GM19468 (cell line): ENCODE measurements at regions not wholly inside any gene's neighbourhood (a gene's known extent, or its start where the extent isn't known, plus 50 kb on each side); places are given as distances from the start of the nearest gene placed in this dataset.

Source experiments
- ATAC-seq: cut with Tn5 transposase; IDR thresholded peaks from one replicate; pipeline ENCODE4 v1.9.1; 2021; ENCODE audit warnings: mild to moderate bottlenecking, moderate library complexity, moderate number of reproducible peaks; ENCODE audit not compliant: unreplicated experiment; ENCODE audit errors: extremely low read depth

DNA sequence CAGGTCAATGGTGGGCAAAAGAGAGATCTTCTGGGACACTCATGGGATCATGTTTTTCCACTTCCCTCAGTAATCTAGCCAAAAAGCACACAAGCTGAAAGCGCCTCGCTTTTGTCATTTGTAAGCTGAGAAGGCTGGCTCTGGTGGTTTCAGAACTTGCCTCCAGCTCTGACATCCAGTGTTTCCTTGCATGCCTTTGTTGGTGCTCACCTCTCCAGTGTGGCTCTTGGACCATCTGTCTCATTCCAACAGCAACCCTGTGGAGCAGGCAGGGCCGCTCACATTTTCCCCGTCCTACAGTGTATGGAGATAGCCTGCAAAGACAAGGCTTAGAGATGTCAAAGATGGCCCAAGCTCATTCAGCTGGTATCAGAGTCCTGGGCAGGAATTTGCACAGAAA is 160.8 kb upstream of the KLF4 start:
- ATAC-seq = no peak

- ATAC-seq = no peak
Measured at GRCh38 chr9:107648153-107648715, 158.7 kb upstream of the KLF4 start.

DNA sequence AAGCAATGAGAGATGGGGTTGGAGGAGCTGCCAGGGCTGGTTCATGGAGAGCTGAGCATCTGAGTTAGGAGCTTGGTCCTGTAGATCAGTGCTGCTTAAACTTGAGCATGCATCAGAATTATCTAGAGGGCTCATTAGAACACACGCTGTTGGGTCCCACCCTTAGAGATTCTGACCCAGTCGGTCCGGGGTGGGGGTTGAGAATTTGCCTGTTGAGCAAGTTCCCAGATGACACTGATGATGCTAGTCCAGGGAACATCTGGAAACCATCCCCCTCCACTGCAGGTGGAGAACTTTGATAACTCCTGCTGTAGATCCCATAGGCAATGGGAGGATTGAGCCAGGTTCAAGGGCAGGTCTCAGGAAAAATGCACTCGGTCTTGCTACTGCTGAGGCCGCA is 158.0 kb upstream of the KLF4 start:
- ATAC-seq = no peak

GRCh38 chr9:107647141-107647540 is 157.6 kb upstream of the KLF4 start:
- no peak for ATAC-seq

DNA sequence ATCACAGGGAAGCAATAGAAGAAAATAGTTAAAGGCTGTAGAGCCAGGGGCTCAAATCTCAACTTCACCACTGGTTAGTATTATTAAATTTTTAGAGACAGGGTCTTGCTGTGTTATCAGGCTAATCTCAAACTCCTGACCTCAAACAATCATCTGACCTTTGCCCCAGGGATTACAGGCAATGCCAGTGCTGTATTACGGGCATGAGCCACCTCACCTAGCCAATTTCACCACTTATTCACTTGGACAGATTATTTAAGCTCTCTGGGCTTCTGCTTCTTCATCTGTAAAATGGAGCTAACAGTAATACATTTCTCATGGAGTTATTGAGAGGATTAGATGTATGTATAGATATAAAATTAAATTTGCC is 155.9 kb upstream of the KLF4 start:
- no peak for ATAC-seq

- ATAC-seq = no peak
Measured at GRCh38 chr9:107644733-107645463, 155.3 kb upstream of the KLF4 start.

DNA sequence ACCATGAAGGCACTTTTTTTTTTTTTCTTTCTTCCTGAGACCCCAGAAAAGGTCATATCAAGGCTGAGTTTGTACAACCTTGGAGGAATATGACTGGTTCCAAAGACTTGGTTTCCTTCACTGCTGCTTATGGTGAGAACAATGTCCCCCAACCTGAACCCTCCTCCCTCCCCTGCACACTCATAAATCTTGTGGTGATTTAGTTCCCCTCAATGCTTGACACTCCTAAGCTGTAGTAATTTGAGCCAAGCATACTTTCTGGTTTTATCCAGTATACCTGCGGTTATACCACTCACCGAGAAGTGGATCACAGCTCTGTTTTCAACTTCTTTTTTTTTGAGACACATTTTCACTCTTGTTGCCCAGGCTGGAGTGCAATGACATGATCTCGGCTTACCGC is 149.9 kb upstream of the KLF4 start:
- no peak for ATAC-seq

- no peak for ATAC-seq
Measured at GRCh38 chr9:107638521-107639310, 149.1 kb upstream of the KLF4 start.

- ATAC-seq = no peak
Measured at GRCh38 chr9:107637421-107638420, 148.2 kb upstream of the KLF4 start.

GRCh38 chr9:107636571-107637381 is 147.2 kb upstream of the KLF4 start:
- no peak for ATAC-seq

- no peak for ATAC-seq
Measured at GRCh38 chr9:107635803-107636174, 146.2 kb upstream of the KLF4 start.

- no peak for ATAC-seq
Measured at GRCh38 chr9:107635101-107635802, 145.7 kb upstream of the KLF4 start.

DNA sequence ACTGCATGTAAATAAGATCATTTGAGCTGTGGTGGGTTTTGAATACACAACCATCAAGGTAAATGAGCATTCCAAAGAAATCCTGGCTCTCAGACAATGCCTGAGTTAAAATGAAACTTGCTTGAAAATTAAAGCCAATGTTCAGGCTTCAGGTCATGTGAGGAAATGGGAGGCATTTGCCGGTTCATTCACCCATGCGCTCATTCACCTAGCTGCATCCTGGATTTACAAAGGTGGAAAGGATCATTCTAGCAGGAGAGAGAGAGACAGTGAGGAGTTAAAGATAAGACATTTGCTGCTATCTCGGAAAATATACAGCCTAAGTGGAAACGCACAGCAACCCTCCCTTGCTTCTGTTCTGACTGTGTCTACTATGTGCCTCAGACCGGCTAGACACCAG is 143.8 kb upstream of the KLF4 start:
- ATAC-seq = no peak

- no peak for ATAC-seq
Measured at GRCh38 chr9:107632661-107633060, 143.1 kb upstream of the KLF4 start.

DNA sequence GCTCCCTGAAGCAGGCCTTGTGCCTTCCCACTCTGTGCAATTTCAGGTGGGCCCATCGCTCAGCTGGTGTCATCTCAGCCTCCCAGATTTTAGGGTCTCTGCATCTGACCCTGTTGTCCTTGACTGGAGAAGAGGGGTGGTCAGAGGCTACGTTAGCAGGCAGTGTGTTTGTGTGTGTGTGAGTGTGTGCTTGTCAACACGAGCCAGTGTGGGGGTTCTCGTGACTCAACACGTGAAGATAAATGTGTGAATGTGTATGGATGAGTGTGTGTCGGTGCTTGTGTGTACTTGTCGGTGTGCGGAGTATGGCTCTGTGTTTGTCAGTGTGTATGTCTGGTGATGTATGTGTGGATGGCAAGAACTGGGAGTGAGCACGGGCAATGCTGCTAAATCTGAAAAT is 142.6 kb upstream of the KLF4 start:
- ATAC-seq = no peak

- no peak for ATAC-seq
Measured at GRCh38 chr9:107631788-107632187, 142.2 kb upstream of the KLF4 start.

- no peak for ATAC-seq
Measured at GRCh38 chr9:107630156-107630555, 140.6 kb upstream of the KLF4 start.

GRCh38 chr9:107628444-107628843 is 138.9 kb upstream of the KLF4 start:
- no peak for ATAC-seq

DNA sequence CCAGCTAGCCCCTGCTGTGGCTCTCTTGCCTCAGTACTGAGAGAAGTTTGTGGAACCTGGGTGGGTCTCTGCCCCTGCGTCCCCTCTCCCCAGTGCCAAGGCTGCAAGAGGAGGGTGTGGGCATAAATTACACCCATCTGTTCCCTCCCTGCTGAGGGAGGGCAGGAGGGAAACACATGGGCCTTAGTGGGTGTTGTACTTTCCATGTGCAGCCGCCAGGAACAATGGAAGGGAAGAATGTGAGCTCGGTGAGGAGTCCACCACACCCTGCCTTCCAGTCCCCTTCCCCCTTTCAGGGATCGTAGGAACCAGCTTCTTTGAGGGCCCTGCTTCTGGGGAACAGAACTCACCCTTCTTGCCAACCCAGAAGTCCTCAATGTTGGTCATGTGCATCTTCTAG is 138.2 kb upstream of the KLF4 start:
- no peak for ATAC-seq
